ENCODE measurements at regions not wholly inside any gene's neighbourhood (a gene's known extent, or its start where the extent isn't known, plus 50 kb on each side); places are given as distances from the start of the nearest gene placed in this dataset.

GRCh38 chr2:128428415-128428814, 109.7 kb upstream of the HS6ST1 start:
- 100% methylated on average over 3 of the region's 3 CpGs; no CpG with 5 or more reads in 1 of the 2 experiments for WGBS, 2 experiments (ENCODE audit: insufficient coverage in 2 of 2)
- Histone ChIP-seq H3K36me3 (ENCODE audit: control insufficient read depth, insufficient read depth, low read length) (no peaks in the 10 kb centered on the region), H3K4me1 (ENCODE audit: control insufficient read depth, insufficient read depth, low read length, poor library complexity, severe bottlenecking) (peaks cover 5% of the 10 kb centered on the region), H3K4me3 (ENCODE audit: extremely low read depth, insufficient read depth, low read length, poor library complexity, severe bottlenecking) (no peak overlapping the region), H3K27ac (ENCODE audit: low read depth, low read length, severe bottlenecking) (no peak overlapping the region), H3K9me3 (ENCODE audit: control insufficient read depth, low read length) (no peaks in the 10 kb centered on the region)

- Histone ChIP-seq H3K36me3 (ENCODE audit: control insufficient read depth, insufficient read depth, low read length) (no peaks in the 10 kb centered on the region), H3K4me3 (ENCODE audit: extremely low read depth, insufficient read depth, low read length, poor library complexity, severe bottlenecking) (no peak overlapping the region), H3K9me3 (ENCODE audit: control insufficient read depth, low read length) (no peaks in the 10 kb centered on the region), H3K4me1 (ENCODE audit: control insufficient read depth, insufficient read depth, low read length, poor library complexity, severe bottlenecking) (no peaks in the 10 kb centered on the region), H3K27ac (ENCODE audit: low read depth, low read length, severe bottlenecking) (no peak overlapping the region)
- 83% methylated on average over 2 of the region's 4 CpGs; no CpG with 5 or more reads in 1 of the 2 experiments for WGBS, 2 experiments (ENCODE audit: insufficient coverage in 2 of 2)
Measured at GRCh38 chr2:128432423-128432822, 113.8 kb upstream of the HS6ST1 start.

- Histone ChIP-seq H3K4me1 (ENCODE audit: control insufficient read depth, insufficient read depth, low read length, poor library complexity, severe bottlenecking) (no peaks in the 10 kb centered on the region), H3K4me3 (ENCODE audit: extremely low read depth, insufficient read depth, low read length, poor library complexity, severe bottlenecking) (no peak overlapping the region), H3K36me3 (ENCODE audit: control insufficient read depth, insufficient read depth, low read length) (no peaks in the 10 kb centered on the region), H3K27ac (ENCODE audit: low read depth, low read length, severe bottlenecking) (no peak overlapping the region), H3K9me3 (ENCODE audit: control insufficient read depth, low read length) (no peaks in the 10 kb centered on the region)
- WGBS, 2 experiments (ENCODE audit: insufficient coverage in 2 of 2), result 85 to 100% methylated on average over 3 of the region's 3 CpGs
Measured at GRCh38 chr2:128433911-128434550, 115.4 kb upstream of the HS6ST1 start.

GRCh38 chr2:128435576-128436478, 117.2 kb upstream of the HS6ST1 start:
- no peak overlapping the region for H3K4me3 ChIP-seq (ENCODE audit: extremely low read depth, insufficient read depth, low read length, poor library complexity, severe bottlenecking)
- WGBS, 2 experiments (ENCODE audit: insufficient coverage in 2 of 2), result 91 to 94% methylated on average over 9 to 15 of the region's 18 CpGs
- no peaks in the 10 kb centered on the region for H3K36me3 ChIP-seq (ENCODE audit: control insufficient read depth, insufficient read depth, low read length)
- peaks cover 9% of the 10 kb centered on the region for H3K4me1 ChIP-seq (ENCODE audit: control insufficient read depth, insufficient read depth, low read length, poor library complexity, severe bottlenecking)
- H3K27ac ChIP-seq (ENCODE audit: low read depth, low read length, severe bottlenecking), result no peak overlapping the region
- no peaks in the 10 kb centered on the region for H3K9me3 ChIP-seq (ENCODE audit: control insufficient read depth, low read length)

- Histone ChIP-seq H3K9me3 (ENCODE audit: control insufficient read depth, low read length) (no peaks in the 10 kb centered on the region), H3K36me3 (ENCODE audit: control insufficient read depth, insufficient read depth, low read length) (no peaks in the 10 kb centered on the region), H3K27ac (ENCODE audit: low read depth, low read length, severe bottlenecking) (no peak overlapping the region), H3K4me1 (ENCODE audit: control insufficient read depth, insufficient read depth, low read length, poor library complexity, severe bottlenecking) (peaks cover 9% of the 10 kb centered on the region), H3K4me3 (ENCODE audit: extremely low read depth, insufficient read depth, low read length, poor library complexity, severe bottlenecking) (no peak overlapping the region)
- WGBS, 2 experiments (ENCODE audit: insufficient coverage in 2 of 2), result 93 to 95% methylated on average over 8 to 9 of the region's 12 CpGs
Measured at GRCh38 chr2:128436479-128437203, 118.0 kb upstream of the HS6ST1 start.

- Histone ChIP-seq H3K4me1 (ENCODE audit: control insufficient read depth, insufficient read depth, low read length, poor library complexity, severe bottlenecking) (peaks cover 13% of the 10 kb centered on the region), H3K4me3 (ENCODE audit: extremely low read depth, insufficient read depth, low read length, poor library complexity, severe bottlenecking) (no peak overlapping the region), H3K27ac (ENCODE audit: low read depth, low read length, severe bottlenecking) (no peak overlapping the region), H3K36me3 (ENCODE audit: control insufficient read depth, insufficient read depth, low read length) (no peaks in the 10 kb centered on the region), H3K9me3 (ENCODE audit: control insufficient read depth, low read length) (no peaks in the 10 kb centered on the region)
- 86 to 94% methylated on average over 6 to 7 of the region's 9 CpGs for WGBS, 2 experiments (ENCODE audit: insufficient coverage in 2 of 2)
Measured at GRCh38 chr2:128437204-128437565, 118.5 kb upstream of the HS6ST1 start.

- Histone ChIP-seq H3K36me3 (ENCODE audit: control insufficient read depth, insufficient read depth, low read length) (no peaks in the 10 kb centered on the region), H3K9me3 (ENCODE audit: control insufficient read depth, low read length) (no peaks in the 10 kb centered on the region), H3K27ac (ENCODE audit: low read depth, low read length, severe bottlenecking) (no peak overlapping the region), H3K4me3 (ENCODE audit: extremely low read depth, insufficient read depth, low read length, poor library complexity, severe bottlenecking) (no peak overlapping the region), H3K4me1 (ENCODE audit: control insufficient read depth, insufficient read depth, low read length, poor library complexity, severe bottlenecking) (peaks cover 22% of the 10 kb centered on the region)
- 90 to 98% methylated on average over 14 to 16 of the region's 16 CpGs for WGBS, 2 experiments (ENCODE audit: insufficient coverage in 2 of 2)
Measured at GRCh38 chr2:128438091-128438490, 119.4 kb upstream of the HS6ST1 start.

- WGBS, 2 experiments (ENCODE audit: insufficient coverage in 2 of 2), result 90 to 91% methylated on average over 14 of the region's 14 CpGs
Measured at GRCh38 chr2:128438586-128438985, 119.9 kb upstream of the HS6ST1 start.

GRCh38 chr2:128439031-128439790, 120.5 kb upstream of the HS6ST1 start:
- Histone ChIP-seq H3K27ac (ENCODE audit: low read depth, low read length, severe bottlenecking) (no peak overlapping the region), H3K4me1 (ENCODE audit: control insufficient read depth, insufficient read depth, low read length, poor library complexity, severe bottlenecking) (peaks cover 25% of the 10 kb centered on the region), H3K36me3 (ENCODE audit: control insufficient read depth, insufficient read depth, low read length) (no peaks in the 10 kb centered on the region), H3K4me3 (ENCODE audit: extremely low read depth, insufficient read depth, low read length, poor library complexity, severe bottlenecking) (no peak overlapping the region), H3K9me3 (ENCODE audit: control insufficient read depth, low read length) (no peaks in the 10 kb centered on the region)
- WGBS, 2 experiments (ENCODE audit: insufficient coverage in 2 of 2), result 80 to 86% methylated on average over 6 to 11 of the region's 12 CpGs

More at GRCh38 chr2:128438586-128438985, 119.9 kb upstream of the HS6ST1 start:
- no peaks in the 10 kb centered on the region for H3K9me3 ChIP-seq (ENCODE audit: control insufficient read depth, low read length)
- H3K4me1 ChIP-seq (ENCODE audit: control insufficient read depth, insufficient read depth, low read length, poor library complexity, severe bottlenecking), result peaks cover 25% of the 10 kb centered on the region
- H3K27ac ChIP-seq (ENCODE audit: low read depth, low read length, severe bottlenecking), result no peak overlapping the region
- no peaks in the 10 kb centered on the region for H3K36me3 ChIP-seq (ENCODE audit: control insufficient read depth, insufficient read depth, low read length)
- no peak overlapping the region for H3K4me3 ChIP-seq (ENCODE audit: extremely low read depth, insufficient read depth, low read length, poor library complexity, severe bottlenecking)
